ENCODE measurements at regions not wholly inside any gene's neighbourhood (a gene's known extent, or its start where the extent isn't known, plus 50 kb on each side); places are given as distances from the start of the nearest gene placed in this dataset.

GRCh38 chr13:44170731-44171130, 202.9 kb upstream of the SERP2 start:
- no peaks in the 10 kb centered on the region for H3K36me3 ChIP-seq (ENCODE audit: control insufficient read depth, insufficient read depth, low read length)
- no peak overlapping the region for H3K27ac ChIP-seq (ENCODE audit: low read length)
- no peak overlapping the region for H3K4me3 ChIP-seq (ENCODE audit: low read length)
- DNase-seq: no peak
- no CpG with 5 or more reads among the region's 1 CpG for WGBS (ENCODE audit: insufficient coverage)
- no peaks in the 10 kb centered on the region for H3K9me3 ChIP-seq (replicated peaks; ENCODE audit: control insufficient read depth, low read depth, low read length)
- H3K27me3 ChIP-seq (ENCODE audit: control insufficient read depth, insufficient read depth, low read length): no peaks in the 10 kb centered on the region
- no peaks in the 10 kb centered on the region for H3K4me1 ChIP-seq (ENCODE audit: control insufficient read depth, insufficient read depth, low read length)

- Histone ChIP-seq H3K27me3 (ENCODE audit: control insufficient read depth, insufficient read depth, low read length) (no peaks in the 10 kb centered on the region), H3K36me3 (ENCODE audit: control insufficient read depth, insufficient read depth, low read length) (no peaks in the 10 kb centered on the region), H3K4me1 (ENCODE audit: control insufficient read depth, insufficient read depth, low read length) (no peaks in the 10 kb centered on the region), H3K4me3 (ENCODE audit: low read length) (no peak overlapping the region), H3K27ac (ENCODE audit: low read length) (no peak overlapping the region), H3K9me3 (replicated peaks; ENCODE audit: control insufficient read depth, low read depth, low read length) (no peaks in the 10 kb centered on the region)
- WGBS (ENCODE audit: insufficient coverage): 93% methylated on average over 1 of the region's 1 CpG
- DNase-seq: no peak
These were observed 202.5 kb upstream of the SERP2 start for GRCh38 chr13:44171156-44171555.

- DNase-seq: no peak
These were observed 201.8 kb upstream of the SERP2 start for GRCh38 chr13:44171861-44172260.

GRCh38 chr13:44172281-44172810, 201.3 kb upstream of the SERP2 start:
- H3K9me3 ChIP-seq (replicated peaks; ENCODE audit: control insufficient read depth, low read depth, low read length): no peaks in the 10 kb centered on the region
- no peak overlapping the region for H3K4me3 ChIP-seq (ENCODE audit: low read length)
- H3K27ac ChIP-seq (ENCODE audit: low read length): no peak overlapping the region
- no peaks in the 10 kb centered on the region for H3K36me3 ChIP-seq (ENCODE audit: control insufficient read depth, insufficient read depth, low read length)
- WGBS (ENCODE audit: insufficient coverage): 83% methylated on average over 2 of the region's 4 CpGs
- DNase-seq: no peak
- H3K27me3 ChIP-seq (ENCODE audit: control insufficient read depth, insufficient read depth, low read length): no peaks in the 10 kb centered on the region
- no peaks in the 10 kb centered on the region for H3K4me1 ChIP-seq (ENCODE audit: control insufficient read depth, insufficient read depth, low read length)

More at GRCh38 chr13:44171861-44172260, 201.8 kb upstream of the SERP2 start:
- no peak overlapping the region for H3K27ac ChIP-seq (ENCODE audit: low read length)
- no peaks in the 10 kb centered on the region for H3K36me3 ChIP-seq (ENCODE audit: control insufficient read depth, insufficient read depth, low read length)
- H3K27me3 ChIP-seq (ENCODE audit: control insufficient read depth, insufficient read depth, low read length): no peaks in the 10 kb centered on the region
- H3K4me1 ChIP-seq (ENCODE audit: control insufficient read depth, insufficient read depth, low read length): no peaks in the 10 kb centered on the region
- no peak overlapping the region for H3K4me3 ChIP-seq (ENCODE audit: low read length)
- no peaks in the 10 kb centered on the region for H3K9me3 ChIP-seq (replicated peaks; ENCODE audit: control insufficient read depth, low read depth, low read length)

- Histone ChIP-seq H3K36me3 (ENCODE audit: control insufficient read depth, insufficient read depth, low read length) (no peaks in the 10 kb centered on the region), H3K4me1 (ENCODE audit: control insufficient read depth, insufficient read depth, low read length) (no peaks in the 10 kb centered on the region), H3K9me3 (replicated peaks; ENCODE audit: control insufficient read depth, low read depth, low read length) (no peaks in the 10 kb centered on the region), H3K27ac (ENCODE audit: low read length) (no peak overlapping the region), H3K27me3 (ENCODE audit: control insufficient read depth, insufficient read depth, low read length) (no peaks in the 10 kb centered on the region), H3K4me3 (ENCODE audit: low read length) (no peak overlapping the region)
- 30% methylated on average over 1 of the region's 3 CpGs for WGBS (ENCODE audit: insufficient coverage)
- no peak for DNase-seq
These were observed 198.7 kb upstream of the SERP2 start for GRCh38 chr13:44174769-44175425.

- no peaks in the 10 kb centered on the region for H3K9me3 ChIP-seq (replicated peaks; ENCODE audit: control insufficient read depth, low read depth, low read length)
- no peaks in the 10 kb centered on the region for H3K4me1 ChIP-seq (ENCODE audit: control insufficient read depth, insufficient read depth, low read length)
- WGBS (ENCODE audit: insufficient coverage): no CpG with 5 or more reads among the region's 1 CpG
- H3K27me3 ChIP-seq (ENCODE audit: control insufficient read depth, insufficient read depth, low read length): no peaks in the 10 kb centered on the region
- no peak overlapping the region for H3K27ac ChIP-seq (ENCODE audit: low read length)
- no peak for DNase-seq
- no peaks in the 10 kb centered on the region for H3K36me3 ChIP-seq (ENCODE audit: control insufficient read depth, insufficient read depth, low read length)
- no peak overlapping the region for H3K4me3 ChIP-seq (ENCODE audit: low read length)
These were observed 197.5 kb upstream of the SERP2 start for GRCh38 chr13:44176173-44176572.

GRCh38 chr13:44180876-44181536, 192.6 kb upstream of the SERP2 start:
- Histone ChIP-seq H3K4me1 (ENCODE audit: control insufficient read depth, insufficient read depth, low read length) (no peaks in the 10 kb centered on the region), H3K27ac (ENCODE audit: low read length) (no peak overlapping the region), H3K27me3 (ENCODE audit: control insufficient read depth, insufficient read depth, low read length) (no peaks in the 10 kb centered on the region), H3K4me3 (ENCODE audit: low read length) (no peak overlapping the region), H3K9me3 (replicated peaks; ENCODE audit: control insufficient read depth, low read depth, low read length) (peaks cover 5% of the 10 kb centered on the region), H3K36me3 (ENCODE audit: control insufficient read depth, insufficient read depth, low read length) (no peaks in the 10 kb centered on the region)
- DNase-seq: no peak
- WGBS (ENCODE audit: insufficient coverage): 97% methylated on average over 5 of the region's 8 CpGs

GRCh38 chr13:44181931-44182330, 191.7 kb upstream of the SERP2 start:
- no peaks in the 10 kb centered on the region for H3K36me3 ChIP-seq (ENCODE audit: control insufficient read depth, insufficient read depth, low read length)
- no peak overlapping the region for H3K27ac ChIP-seq (ENCODE audit: low read length)
- DNase-seq: no peak
- no CpG with 5 or more reads among the region's 2 CpGs for WGBS (ENCODE audit: insufficient coverage)
- H3K9me3 ChIP-seq (replicated peaks; ENCODE audit: control insufficient read depth, low read depth, low read length): peaks cover 7% of the 10 kb centered on the region
- no peak overlapping the region for H3K4me3 ChIP-seq (ENCODE audit: low read length)
- H3K27me3 ChIP-seq (ENCODE audit: control insufficient read depth, insufficient read depth, low read length): no peaks in the 10 kb centered on the region
- H3K4me1 ChIP-seq (ENCODE audit: control insufficient read depth, insufficient read depth, low read length): no peaks in the 10 kb centered on the region

GRCh38 chr13:44184740-44185139, 188.9 kb upstream of the SERP2 start:
- H3K36me3 ChIP-seq (ENCODE audit: control insufficient read depth, insufficient read depth, low read length): no peaks in the 10 kb centered on the region
- WGBS (ENCODE audit: insufficient coverage): no CpG with 5 or more reads among the region's 1 CpG
- no peaks in the 10 kb centered on the region for H3K4me1 ChIP-seq (ENCODE audit: control insufficient read depth, insufficient read depth, low read length)
- H3K9me3 ChIP-seq (replicated peaks; ENCODE audit: control insufficient read depth, low read depth, low read length): peaks cover 7% of the 10 kb centered on the region
- no peak overlapping the region for H3K27ac ChIP-seq (ENCODE audit: low read length)
- H3K27me3 ChIP-seq (ENCODE audit: control insufficient read depth, insufficient read depth, low read length): no peaks in the 10 kb centered on the region
- no peak overlapping the region for H3K4me3 ChIP-seq (ENCODE audit: low read length)
- no peak for DNase-seq

GRCh38 chr13:44188257-44188656, 185.4 kb upstream of the SERP2 start:
- H3K36me3 ChIP-seq (ENCODE audit: control insufficient read depth, insufficient read depth, low read length): no peaks in the 10 kb centered on the region
- no peaks in the 10 kb centered on the region for H3K4me1 ChIP-seq (ENCODE audit: control insufficient read depth, insufficient read depth, low read length)
- H3K4me3 ChIP-seq (ENCODE audit: low read length): no peak overlapping the region
- peaks cover 7% of the 10 kb centered on the region for H3K9me3 ChIP-seq (replicated peaks; ENCODE audit: control insufficient read depth, low read depth, low read length)
- 75% methylated on average over 2 of the region's 2 CpGs for WGBS (ENCODE audit: insufficient coverage)
- no peak for DNase-seq
- H3K27me3 ChIP-seq (ENCODE audit: control insufficient read depth, insufficient read depth, low read length): no peaks in the 10 kb centered on the region
- H3K27ac ChIP-seq (ENCODE audit: low read length): no peak overlapping the region
